NT2/D1 (cell line): ENCODE measurements at regions not wholly inside any gene's neighbourhood (a gene's known extent, or its start where the extent isn't known, plus 50 kb on each side); places are given as distances from the start of the nearest gene placed in this dataset.

Experiments used
- YY1 ChIP-seq: IDR thresholded peaks from 2 replicates; pipeline ENCODE4 v1.6.1; 2011; ENCODE audit not compliant: insufficient read length, insufficient read depth
- ZNF274 ChIP-seq: IDR thresholded peaks from 2 replicates; pipeline ENCODE4 v1.6.1; 2011; ENCODE audit warnings: mild to moderate bottlenecking, low read depth, low read length

DNA sequence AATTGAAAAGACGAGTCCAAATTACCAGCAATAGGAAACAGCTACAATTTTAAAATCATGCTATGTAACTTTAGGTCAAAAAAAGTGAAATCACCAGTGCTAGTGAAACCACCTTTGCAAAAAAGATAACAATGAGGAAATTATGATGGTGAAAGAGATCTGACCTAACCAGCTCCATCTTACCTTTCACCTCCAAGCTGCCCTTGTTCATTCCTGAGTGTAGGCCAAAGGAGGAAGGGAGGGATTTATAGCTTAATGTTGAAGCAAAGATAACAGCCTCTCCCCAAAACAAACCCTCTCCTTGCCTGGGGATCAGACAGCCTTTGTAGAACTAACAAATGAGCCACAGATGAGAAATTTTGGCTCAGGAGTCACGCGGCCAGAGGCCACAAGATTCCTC is 83.2 kb upstream of the EIF5 start:
- no peak for TF ChIP-seq ZNF274
- TF ChIP-seq YY1 = no peak
